RWPE2 (cell line): ENCODE measurements at regions not wholly inside any gene's neighbourhood (a gene's known extent, or its start where the extent isn't known, plus 50 kb on each side); places are given as distances from the start of the nearest gene placed in this dataset.
A peak's percentile ranks its signal among the peaks of the same experiment; 100 is the strongest.
"Not testable (repeated sequence)": the region's sequence is repeated elsewhere in the genome, so short reads cannot be mapped to it uniquely, and the experiment has no call there.

Experiments
- ATAC-seq: fragments of 200-7000 bp; cut with Tn5 transposase; 3 replicates; pipeline ENCODE4 v1.9.1; 2021; ENCODE audit warnings: low read depth
- DNase-seq: peaks from one replicate; pipeline ENCODE4 v3.0.0-alpha.2; 2020; ENCODE audit warnings: low spot score
- H3K27ac ChIP-seq: fragments of 450-650 bp; 2 replicates; pipeline ENCODE4 v1.5.1; 2017; ENCODE audit warnings: mild to moderate bottlenecking; ENCODE audit not compliant: poor library complexity, severe bottlenecking
- H3K27me3 ChIP-seq: fragments of 250-450 bp; sonication (Bioruptor Pico); 2 replicates; pipeline ENCODE4 v1.5.1; 2021; ENCODE audit warnings: mild to moderate bottlenecking, moderate library complexity; ENCODE audit not compliant: insufficient read depth, poor library complexity, severe bottlenecking
- H3K36me3 ChIP-seq: fragments of 250-450 bp; sonication (Bioruptor Pico); 2 replicates; pipeline ENCODE4 v1.5.1; 2020; ENCODE audit warnings: low read depth, mild to moderate bottlenecking, moderate library complexity
- H3K4me1 ChIP-seq: fragments of 250-450 bp; sonication (Bioruptor Pico); 2 replicates; pipeline ENCODE4 v1.5.1; 2021; ENCODE audit warnings: mild to moderate bottlenecking, moderate library complexity; ENCODE audit not compliant: insufficient read depth, poor library complexity, severe bottlenecking
- H3K4me3 ChIP-seq: fragments of 250-450 bp; sonication (Bioruptor Pico); 2 replicates; pipeline ENCODE4 v1.5.1; 2021; ENCODE audit warnings: mild to moderate bottlenecking, moderate library complexity; ENCODE audit not compliant: severe bottlenecking
- H3K9me3 ChIP-seq: fragments of 250-450 bp; sonication (Bioruptor Pico); 2 replicates; pipeline ENCODE4 v1.5.1; 2021; ENCODE audit warnings: mild to moderate bottlenecking, moderate library complexity; ENCODE audit not compliant: severe bottlenecking
- TF ChIP-seq, protein P1 (sequence below): fragments of 450-650 bp; IDR thresholded peaks from one replicate; pipeline ENCODE4 v1.5.1; 2017; ENCODE audit warnings: mild to moderate bottlenecking, moderate library complexity; ENCODE audit not compliant: poor library complexity, severe bottlenecking

DNA sequence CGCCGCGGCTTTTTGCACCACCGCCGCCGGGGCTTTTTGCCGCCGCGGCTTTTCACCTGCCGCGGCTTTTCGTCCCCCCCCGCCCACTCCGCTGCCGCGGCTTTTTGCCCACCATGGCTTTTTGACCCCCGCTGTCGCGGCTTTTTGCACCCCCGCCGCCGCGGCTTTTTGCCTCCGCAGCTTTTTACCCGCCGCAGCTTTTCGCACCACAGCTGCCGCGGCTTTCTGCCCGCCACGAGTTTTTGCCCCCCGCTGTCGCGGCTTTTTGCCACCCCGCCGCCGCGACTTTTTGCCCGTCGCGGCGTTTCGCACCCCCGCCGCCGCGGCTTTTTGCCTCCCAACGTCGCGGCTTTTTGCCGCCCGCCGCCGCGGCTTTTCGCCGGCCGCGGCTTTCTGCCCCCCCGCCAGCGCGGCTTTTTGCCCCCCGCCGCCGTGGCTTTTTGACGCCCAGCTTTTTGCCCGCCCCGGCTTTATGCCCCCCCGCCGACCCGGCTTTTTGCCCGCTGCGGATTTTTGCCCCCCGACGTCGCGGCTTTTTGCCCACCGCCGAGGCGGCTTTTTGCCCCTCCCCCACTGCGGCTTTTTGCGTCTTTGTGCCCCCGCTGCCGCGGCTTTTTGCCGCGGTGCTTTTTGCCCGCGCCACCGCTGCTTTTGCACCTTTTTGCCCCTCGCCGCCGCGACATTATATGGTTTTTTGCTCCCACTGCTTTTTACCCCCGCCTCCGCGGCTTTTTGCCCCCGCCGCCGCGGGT is 1343.6 kb downstream of the TP53TG3F start:
- DNase-seq (peak; percentile 19), ATAC-seq (no peak)
- H3K4me3 ChIP-seq = no peak overlapping the region
- TF ChIP-seq, protein P1, sequence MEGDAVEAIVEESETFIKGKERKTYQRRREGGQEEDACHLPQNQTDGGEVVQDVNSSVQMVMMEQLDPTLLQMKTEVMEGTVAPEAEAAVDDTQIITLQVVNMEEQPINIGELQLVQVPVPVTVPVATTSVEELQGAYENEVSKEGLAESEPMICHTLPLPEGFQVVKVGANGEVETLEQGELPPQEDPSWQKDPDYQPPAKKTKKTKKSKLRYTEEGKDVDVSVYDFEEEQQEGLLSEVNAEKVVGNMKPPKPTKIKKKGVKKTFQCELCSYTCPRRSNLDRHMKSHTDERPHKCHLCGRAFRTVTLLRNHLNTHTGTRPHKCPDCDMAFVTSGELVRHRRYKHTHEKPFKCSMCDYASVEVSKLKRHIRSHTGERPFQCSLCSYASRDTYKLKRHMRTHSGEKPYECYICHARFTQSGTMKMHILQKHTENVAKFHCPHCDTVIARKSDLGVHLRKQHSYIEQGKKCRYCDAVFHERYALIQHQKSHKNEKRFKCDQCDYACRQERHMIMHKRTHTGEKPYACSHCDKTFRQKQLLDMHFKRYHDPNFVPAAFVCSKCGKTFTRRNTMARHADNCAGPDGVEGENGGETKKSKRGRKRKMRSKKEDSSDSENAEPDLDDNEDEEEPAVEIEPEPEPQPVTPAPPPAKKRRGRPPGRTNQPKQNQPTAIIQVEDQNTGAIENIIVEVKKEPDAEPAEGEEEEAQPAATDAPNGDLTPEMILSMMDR = no peak
- no peaks in the 10 kb centered on the region for H3K27me3 ChIP-seq
- H3K9me3 ChIP-seq = no peaks in the 10 kb centered on the region
- no peak overlapping the region for H3K27ac ChIP-seq
- H3K36me3 ChIP-seq = no peaks in the 10 kb centered on the region
- no peaks in the 10 kb centered on the region for H3K4me1 ChIP-seq

DNA sequence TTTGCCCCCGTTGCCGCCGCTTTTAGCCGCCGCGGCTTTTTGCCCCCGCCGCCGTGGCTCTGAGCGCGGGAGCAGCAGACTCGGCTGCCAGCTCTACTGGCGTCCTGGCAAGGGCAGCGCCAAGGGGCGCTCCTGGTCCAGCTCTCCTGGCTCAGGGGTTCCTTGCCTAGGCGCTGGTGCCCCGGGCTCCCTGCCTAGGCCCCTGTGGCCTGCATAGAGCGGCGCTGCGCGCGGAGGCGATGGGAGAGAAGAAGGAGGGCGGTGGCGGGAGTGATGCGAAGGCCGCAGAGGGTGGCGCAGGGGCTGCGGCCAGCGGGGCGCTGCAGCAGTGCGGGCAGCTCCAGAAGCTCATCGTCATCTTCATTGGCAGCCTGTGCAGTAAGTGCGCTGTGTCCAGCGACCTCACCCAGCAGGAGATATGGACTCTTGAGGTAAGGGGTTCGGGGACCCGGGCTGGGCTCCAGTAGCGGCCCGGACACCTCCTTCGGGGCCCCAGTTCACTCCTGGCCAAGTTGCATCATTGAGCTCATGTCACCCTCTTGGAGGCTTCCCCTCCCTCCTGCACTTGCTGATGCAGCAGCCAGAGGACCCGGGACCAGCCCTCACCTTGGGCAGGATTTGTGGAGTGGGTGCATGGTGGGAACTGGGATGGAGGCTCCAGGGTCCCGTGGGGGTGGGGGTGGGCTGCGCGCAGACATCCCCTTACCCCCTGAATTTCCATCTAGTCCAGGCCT is 1344.4 kb downstream of the TP53TG3F start:
- ATAC-seq (no peak), DNase-seq (peak; percentile 61)
- Histone ChIP-seq H3K9me3 (no peaks in the 10 kb centered on the region), H3K4me1 (no peaks in the 10 kb centered on the region), H3K27me3 (no peaks in the 10 kb centered on the region), H3K27ac (no peak overlapping the region), H3K4me3 (no peak overlapping the region), H3K36me3 (no peaks in the 10 kb centered on the region)
- TF ChIP-seq, protein P1 = no peak

DNA sequence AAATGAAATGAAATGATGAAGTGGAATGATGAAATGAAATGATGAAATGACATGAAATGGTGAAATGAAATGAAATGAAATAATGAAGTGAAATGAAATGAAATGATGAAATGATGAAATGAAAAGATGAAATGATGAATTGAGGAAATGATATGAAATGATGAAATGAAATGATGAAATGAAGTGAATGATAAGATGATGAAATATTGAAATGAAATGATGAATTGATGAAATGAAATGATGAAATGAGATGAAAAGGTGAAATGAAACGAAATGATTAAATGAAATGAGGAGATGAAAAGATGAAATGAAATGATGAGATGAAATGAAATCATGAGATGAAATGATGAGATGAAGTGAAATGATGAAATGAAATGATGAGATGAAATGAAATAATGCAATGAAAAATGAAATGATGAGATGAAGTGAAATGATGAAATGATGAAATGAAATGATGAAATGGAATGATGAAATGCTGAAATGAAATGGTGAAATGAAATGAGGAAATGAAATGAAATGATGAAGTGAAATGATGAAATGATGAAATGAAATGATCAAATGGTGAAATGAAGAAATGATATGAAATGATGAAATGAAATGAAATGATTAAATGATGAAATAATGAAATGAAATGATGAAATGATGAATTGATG is 1347.7 kb downstream of the TP53TG3F start:
- ATAC-seq, H3K36me3 ChIP-seq, H3K27ac ChIP-seq, H3K27me3 ChIP-seq, H3K4me1 ChIP-seq, H3K9me3 ChIP-seq, DNase-seq, H3K4me3 ChIP-seq: not testable (repeated sequence)

DNA sequence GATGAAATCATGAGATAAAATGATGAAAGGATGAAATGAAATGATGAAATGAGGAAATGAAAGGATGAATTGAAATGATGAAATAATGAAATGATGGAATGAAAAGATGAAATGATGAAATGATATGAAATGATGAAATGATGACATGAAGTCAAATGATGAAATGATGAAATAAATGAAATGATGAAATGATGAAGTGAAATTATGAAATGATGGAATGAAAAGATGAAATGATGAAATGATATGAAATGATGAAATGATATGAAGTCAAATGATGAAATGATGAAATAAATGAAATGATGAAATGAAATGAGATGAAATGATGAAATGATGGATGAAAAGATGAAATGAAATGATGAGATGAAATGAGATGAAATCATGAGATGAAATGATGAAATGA is 1348.4 kb downstream of the TP53TG3F start:
- ATAC-seq, H3K9me3 ChIP-seq, H3K4me3 ChIP-seq, H3K4me1 ChIP-seq, DNase-seq, H3K27ac ChIP-seq, H3K27me3 ChIP-seq, H3K36me3 ChIP-seq: not testable (repeated sequence)

DNA sequence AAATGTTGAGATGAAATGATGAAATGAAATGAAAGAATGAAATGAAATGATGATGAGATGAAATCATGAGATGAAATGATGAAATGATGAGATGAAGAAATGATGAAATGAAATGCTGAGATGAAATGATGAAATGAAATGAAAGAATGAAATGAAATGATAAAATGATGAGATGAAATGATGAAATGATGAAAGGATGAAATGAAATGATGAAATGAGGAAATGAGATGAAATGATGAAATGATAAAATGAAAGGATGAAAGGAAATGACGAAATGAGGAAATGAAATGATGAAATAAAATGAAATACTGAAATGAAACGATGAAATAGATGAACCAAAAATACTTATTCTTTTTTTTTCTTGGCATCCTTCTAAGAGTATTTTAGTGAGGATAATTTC is 1349.1 kb downstream of the TP53TG3F start:
- not testable (repeated sequence) for ATAC-seq, DNase-seq, H3K27me3 ChIP-seq, H3K4me1 ChIP-seq, H3K9me3 ChIP-seq, H3K4me3 ChIP-seq, H3K36me3 ChIP-seq, H3K27ac ChIP-seq
